Neural progenitor cell (in vitro differentiated cells): ENCODE measurements at regions not wholly inside any gene's neighbourhood (a gene's known extent, or its start where the extent isn't known, plus 50 kb on each side); places are given as distances from the start of the nearest gene placed in this dataset.

Experiments
- EZH2phosphoT487 ChIP-seq: fragments of 200-600 bp; sonication (generic); IDR thresholded peaks from 2 replicates; pipeline ENCODE4 v1.6.1; 2017; ENCODE audit warnings: antibody characterized with exemption
- TF ChIP-seq, protein P1 (sequence below): fragments of 200-600 bp; sonication (generic); IDR thresholded peaks from 2 replicates; pipeline ENCODE4 v1.5.1; 2017; ENCODE audit warnings: antibody characterized with exemption, mild to moderate bottlenecking

DNA sequence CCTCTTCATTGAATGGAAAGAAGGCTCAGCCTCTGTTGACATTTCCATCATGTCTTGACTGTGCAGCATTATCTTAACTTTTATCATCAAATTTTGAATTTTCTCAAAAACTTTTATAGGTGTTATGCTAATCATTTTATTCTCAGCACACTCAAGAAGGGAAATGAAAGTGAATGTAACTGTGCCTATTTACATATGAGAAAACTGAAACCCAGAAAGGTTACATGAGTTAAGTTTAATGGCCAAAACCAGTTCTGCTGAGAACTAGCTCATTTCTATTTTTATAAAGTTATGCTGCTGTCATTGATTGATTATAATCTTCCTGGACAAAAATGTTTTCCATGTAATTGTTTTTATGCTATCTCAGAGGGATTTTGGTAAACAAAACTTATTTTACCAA lies 618.8 kb upstream of the NRXN1 start:
- TF ChIP-seq, protein P1, sequence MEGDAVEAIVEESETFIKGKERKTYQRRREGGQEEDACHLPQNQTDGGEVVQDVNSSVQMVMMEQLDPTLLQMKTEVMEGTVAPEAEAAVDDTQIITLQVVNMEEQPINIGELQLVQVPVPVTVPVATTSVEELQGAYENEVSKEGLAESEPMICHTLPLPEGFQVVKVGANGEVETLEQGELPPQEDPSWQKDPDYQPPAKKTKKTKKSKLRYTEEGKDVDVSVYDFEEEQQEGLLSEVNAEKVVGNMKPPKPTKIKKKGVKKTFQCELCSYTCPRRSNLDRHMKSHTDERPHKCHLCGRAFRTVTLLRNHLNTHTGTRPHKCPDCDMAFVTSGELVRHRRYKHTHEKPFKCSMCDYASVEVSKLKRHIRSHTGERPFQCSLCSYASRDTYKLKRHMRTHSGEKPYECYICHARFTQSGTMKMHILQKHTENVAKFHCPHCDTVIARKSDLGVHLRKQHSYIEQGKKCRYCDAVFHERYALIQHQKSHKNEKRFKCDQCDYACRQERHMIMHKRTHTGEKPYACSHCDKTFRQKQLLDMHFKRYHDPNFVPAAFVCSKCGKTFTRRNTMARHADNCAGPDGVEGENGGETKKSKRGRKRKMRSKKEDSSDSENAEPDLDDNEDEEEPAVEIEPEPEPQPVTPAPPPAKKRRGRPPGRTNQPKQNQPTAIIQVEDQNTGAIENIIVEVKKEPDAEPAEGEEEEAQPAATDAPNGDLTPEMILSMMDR: no peak
- no peak for TF ChIP-seq EZH2phosphoT487
